Activated naive CD8-positive, alpha-beta T cell treated with anti-CD3 and anti-CD28 coated beads, Interleukin-2, amount 50 U/mL, for 24 hours (primary cell): ENCODE measurements at regions not wholly inside any gene's neighbourhood (a gene's known extent, or its start where the extent isn't known, plus 50 kb on each side); places are given as distances from the start of the nearest gene placed in this dataset.

Experiments
- ATAC-seq: fragments of 150-1000 bp; cut with Tn5 transposase; one replicate; pipeline ENCODE4 v1.10.0; 2021
- DNase-seq: peaks from one replicate; pipeline ENCODE4 v3.0.0; 2021
- H3K27ac Mint-ChIP-seq: one replicate; pipeline ENCODE4 v1.8.0; 2021; ENCODE audit warnings: mild to moderate bottlenecking, mixed read lengths
- H3K27me3 Mint-ChIP-seq: one replicate; pipeline ENCODE4 v1.8.0; 2021; ENCODE audit warnings: mixed read lengths
- H3K36me3 Mint-ChIP-seq: one replicate; pipeline ENCODE4 v1.8.0; 2021; ENCODE audit warnings: low read depth, mixed read lengths
- H3K4me1 Mint-ChIP-seq: one replicate; pipeline ENCODE4 v1.8.0; 2021; ENCODE audit warnings: mixed read lengths
- H3K4me3 Mint-ChIP-seq: one replicate; pipeline ENCODE4 v1.8.0; 2021; ENCODE audit warnings: mild to moderate bottlenecking, moderate library complexity, mixed read lengths
- H3K9me3 Mint-ChIP-seq: one replicate; pipeline ENCODE4 v1.8.0; 2021; ENCODE audit warnings: mixed read lengths

- Mint-ChIP-seq H3K27me3 (peaks cover 4% of the 10 kb centered on the region), H3K4me3 (no peak overlapping the region), H3K36me3 (no peaks in the 10 kb centered on the region), H3K9me3 (no peaks in the 10 kb centered on the region), H3K27ac (no peak overlapping the region), H3K4me1 (no peaks in the 10 kb centered on the region)
- ATAC-seq = no peak
- no peak for DNase-seq
Measured at GRCh38 chr9:87085521-87085920, 138.2 kb upstream of the GAS1 start.

GRCh38 chr9:87086221-87086818 lies 139.0 kb upstream of the GAS1 start:
- peaks cover 4% of the 10 kb centered on the region for H3K27me3 Mint-ChIP-seq
- no peak for ATAC-seq
- no peaks in the 10 kb centered on the region for H3K4me1 Mint-ChIP-seq
- H3K4me3 Mint-ChIP-seq = no peak overlapping the region
- no peaks in the 10 kb centered on the region for H3K36me3 Mint-ChIP-seq
- DNase-seq = no peak
- H3K27ac Mint-ChIP-seq = no peak overlapping the region
- H3K9me3 Mint-ChIP-seq = no peaks in the 10 kb centered on the region

GRCh38 chr9:87087197-87087596 lies 139.9 kb upstream of the GAS1 start:
- no peak overlapping the region for H3K4me3 Mint-ChIP-seq
- H3K27me3 Mint-ChIP-seq = peaks cover 4% of the 10 kb centered on the region
- DNase-seq (no peak), ATAC-seq (no peak)
- no peaks in the 10 kb centered on the region for H3K36me3 Mint-ChIP-seq
- H3K9me3 Mint-ChIP-seq = no peaks in the 10 kb centered on the region
- H3K27ac Mint-ChIP-seq = no peak overlapping the region
- H3K4me1 Mint-ChIP-seq = no peaks in the 10 kb centered on the region

GRCh38 chr9:87088192-87088591 lies 140.9 kb upstream of the GAS1 start:
- ATAC-seq = no peak
- H3K4me1 Mint-ChIP-seq = no peaks in the 10 kb centered on the region
- no peak for DNase-seq
- no peaks in the 10 kb centered on the region for H3K9me3 Mint-ChIP-seq
- H3K4me3 Mint-ChIP-seq = no peak overlapping the region
- no peaks in the 10 kb centered on the region for H3K36me3 Mint-ChIP-seq
- peaks cover 4% of the 10 kb centered on the region for H3K27me3 Mint-ChIP-seq
- H3K27ac Mint-ChIP-seq = no peak overlapping the region

GRCh38 chr9:87088621-87089365 lies 141.5 kb upstream of the GAS1 start:
- Mint-ChIP-seq H3K27ac (no peak overlapping the region), H3K4me3 (no peak overlapping the region), H3K27me3 (peaks cover 4% of the 10 kb centered on the region), H3K9me3 (no peaks in the 10 kb centered on the region), H3K36me3 (no peaks in the 10 kb centered on the region), H3K4me1 (no peaks in the 10 kb centered on the region)
- DNase-seq = no peak
- no peak for ATAC-seq

GRCh38 chr9:87089506-87089905 lies 142.2 kb upstream of the GAS1 start:
- no peak overlapping the region for H3K27ac Mint-ChIP-seq

GRCh38 chr9:87089929-87090328 lies 142.6 kb upstream of the GAS1 start:
- Mint-ChIP-seq H3K27me3 (peaks cover 4% of the 10 kb centered on the region), H3K9me3 (no peaks in the 10 kb centered on the region), H3K4me3 (no peak overlapping the region), H3K36me3 (no peaks in the 10 kb centered on the region), H3K4me1 (no peaks in the 10 kb centered on the region), H3K27ac (no peak overlapping the region)
- no peak for DNase-seq
- no peak for ATAC-seq

More at GRCh38 chr9:87089506-87089905, 142.2 kb upstream of the GAS1 start:
- H3K27me3 Mint-ChIP-seq = peaks cover 4% of the 10 kb centered on the region
- no peaks in the 10 kb centered on the region for H3K9me3 Mint-ChIP-seq
- ATAC-seq = no peak
- no peaks in the 10 kb centered on the region for H3K36me3 Mint-ChIP-seq
- no peak for DNase-seq
- no peaks in the 10 kb centered on the region for H3K4me1 Mint-ChIP-seq
- H3K4me3 Mint-ChIP-seq = no peak overlapping the region

- Mint-ChIP-seq H3K4me1 (no peaks in the 10 kb centered on the region), H3K27ac (no peak overlapping the region), H3K36me3 (no peaks in the 10 kb centered on the region), H3K4me3 (no peak overlapping the region), H3K9me3 (no peaks in the 10 kb centered on the region), H3K27me3 (peaks cover 2% of the 10 kb centered on the region)
- ATAC-seq (no peak), DNase-seq (no peak)
Measured at GRCh38 chr9:87093777-87094176, 146.5 kb upstream of the GAS1 start.

GRCh38 chr9:87095951-87096350 lies 148.6 kb upstream of the GAS1 start:
- no peak overlapping the region for H3K27ac Mint-ChIP-seq
- DNase-seq = no peak
- no peak overlapping the region for H3K4me3 Mint-ChIP-seq
- H3K36me3 Mint-ChIP-seq = no peaks in the 10 kb centered on the region
- H3K27me3 Mint-ChIP-seq = peaks cover 4% of the 10 kb centered on the region
- no peaks in the 10 kb centered on the region for H3K9me3 Mint-ChIP-seq
- ATAC-seq = no peak
- H3K4me1 Mint-ChIP-seq = no peaks in the 10 kb centered on the region

- Mint-ChIP-seq H3K27ac (no peak overlapping the region), H3K36me3 (no peaks in the 10 kb centered on the region), H3K9me3 (no peaks in the 10 kb centered on the region), H3K4me3 (no peak overlapping the region), H3K4me1 (no peaks in the 10 kb centered on the region), H3K27me3 (peaks cover 4% of the 10 kb centered on the region)
- DNase-seq = no peak
- ATAC-seq = no peak
Measured at GRCh38 chr9:87096506-87096905, 149.2 kb upstream of the GAS1 start.

- Mint-ChIP-seq H3K36me3 (no peaks in the 10 kb centered on the region), H3K9me3 (no peaks in the 10 kb centered on the region), H3K4me1 (no peaks in the 10 kb centered on the region), H3K4me3 (no peak overlapping the region), H3K27me3 (peaks cover 4% of the 10 kb centered on the region), H3K27ac (no peak overlapping the region)
- no peak for DNase-seq
- no peak for ATAC-seq
Measured at GRCh38 chr9:87097238-87097637, 149.9 kb upstream of the GAS1 start.

- Mint-ChIP-seq H3K4me3 (no peak overlapping the region), H3K36me3 (no peaks in the 10 kb centered on the region), H3K27me3 (peaks cover 6% of the 10 kb centered on the region), H3K27ac (no peak overlapping the region), H3K9me3 (no peaks in the 10 kb centered on the region), H3K4me1 (no peaks in the 10 kb centered on the region)
- DNase-seq (no peak), ATAC-seq (no peak)
Measured at GRCh38 chr9:87099407-87099806, 152.1 kb upstream of the GAS1 start.

GRCh38 chr9:87100001-87100400 lies 152.7 kb upstream of the GAS1 start:
- no peak for DNase-seq
- H3K27ac Mint-ChIP-seq = no peak overlapping the region
- no peak overlapping the region for H3K4me3 Mint-ChIP-seq
- H3K4me1 Mint-ChIP-seq = no peaks in the 10 kb centered on the region
- H3K27me3 Mint-ChIP-seq = peaks cover 7% of the 10 kb centered on the region
- H3K36me3 Mint-ChIP-seq = no peaks in the 10 kb centered on the region
- no peaks in the 10 kb centered on the region for H3K9me3 Mint-ChIP-seq
- ATAC-seq = no peak

GRCh38 chr9:87102126-87102525 lies 154.8 kb upstream of the GAS1 start:
- no peak for DNase-seq

GRCh38 chr9:87107072-87107471 lies 159.8 kb upstream of the GAS1 start:
- H3K27ac Mint-ChIP-seq = no peak overlapping the region
- H3K4me3 Mint-ChIP-seq = no peak overlapping the region
- H3K36me3 Mint-ChIP-seq = no peaks in the 10 kb centered on the region
- no peak for DNase-seq
- ATAC-seq = no peak
- H3K9me3 Mint-ChIP-seq = peaks cover 7% of the 10 kb centered on the region
- H3K27me3 Mint-ChIP-seq = peaks cover 11% of the 10 kb centered on the region
- H3K4me1 Mint-ChIP-seq = no peaks in the 10 kb centered on the region

More at GRCh38 chr9:87102126-87102525, 154.8 kb upstream of the GAS1 start:
- Mint-ChIP-seq H3K4me3 (no peak overlapping the region), H3K9me3 (no peaks in the 10 kb centered on the region), H3K27me3 (peaks cover 13% of the 10 kb centered on the region), H3K36me3 (no peaks in the 10 kb centered on the region), H3K27ac (no peak overlapping the region), H3K4me1 (no peaks in the 10 kb centered on the region)
- no peak for ATAC-seq
